ENCODE measurements at regions not wholly inside any gene's neighbourhood (a gene's known extent, or its start where the extent isn't known, plus 50 kb on each side); places are given as distances from the start of the nearest gene placed in this dataset.

GRCh38 chr3:181935915-181936314, 224.2 kb downstream of the SOX2 start:
- TF ChIP-seq, protein P1, sequence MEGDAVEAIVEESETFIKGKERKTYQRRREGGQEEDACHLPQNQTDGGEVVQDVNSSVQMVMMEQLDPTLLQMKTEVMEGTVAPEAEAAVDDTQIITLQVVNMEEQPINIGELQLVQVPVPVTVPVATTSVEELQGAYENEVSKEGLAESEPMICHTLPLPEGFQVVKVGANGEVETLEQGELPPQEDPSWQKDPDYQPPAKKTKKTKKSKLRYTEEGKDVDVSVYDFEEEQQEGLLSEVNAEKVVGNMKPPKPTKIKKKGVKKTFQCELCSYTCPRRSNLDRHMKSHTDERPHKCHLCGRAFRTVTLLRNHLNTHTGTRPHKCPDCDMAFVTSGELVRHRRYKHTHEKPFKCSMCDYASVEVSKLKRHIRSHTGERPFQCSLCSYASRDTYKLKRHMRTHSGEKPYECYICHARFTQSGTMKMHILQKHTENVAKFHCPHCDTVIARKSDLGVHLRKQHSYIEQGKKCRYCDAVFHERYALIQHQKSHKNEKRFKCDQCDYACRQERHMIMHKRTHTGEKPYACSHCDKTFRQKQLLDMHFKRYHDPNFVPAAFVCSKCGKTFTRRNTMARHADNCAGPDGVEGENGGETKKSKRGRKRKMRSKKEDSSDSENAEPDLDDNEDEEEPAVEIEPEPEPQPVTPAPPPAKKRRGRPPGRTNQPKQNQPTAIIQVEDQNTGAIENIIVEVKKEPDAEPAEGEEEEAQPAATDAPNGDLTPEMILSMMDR (IDR thresholded peaks at IDR 0.05) = no peak
- TF ChIP-seq POLR2AphosphoS5 (IDR thresholded peaks at IDR 0.05; ENCODE audit: low read depth, low read length) (no peak), SIN3A (IDR thresholded peaks at IDR 0.05; ENCODE audit: borderline replicate concordance, insufficient read depth, low read depth, low read length) (no peak), TCF7L2 (IDR thresholded peaks at IDR 0.05; ENCODE audit: low read depth, low read length) (no peak)
- TF ChIP-seq, protein P2, sequence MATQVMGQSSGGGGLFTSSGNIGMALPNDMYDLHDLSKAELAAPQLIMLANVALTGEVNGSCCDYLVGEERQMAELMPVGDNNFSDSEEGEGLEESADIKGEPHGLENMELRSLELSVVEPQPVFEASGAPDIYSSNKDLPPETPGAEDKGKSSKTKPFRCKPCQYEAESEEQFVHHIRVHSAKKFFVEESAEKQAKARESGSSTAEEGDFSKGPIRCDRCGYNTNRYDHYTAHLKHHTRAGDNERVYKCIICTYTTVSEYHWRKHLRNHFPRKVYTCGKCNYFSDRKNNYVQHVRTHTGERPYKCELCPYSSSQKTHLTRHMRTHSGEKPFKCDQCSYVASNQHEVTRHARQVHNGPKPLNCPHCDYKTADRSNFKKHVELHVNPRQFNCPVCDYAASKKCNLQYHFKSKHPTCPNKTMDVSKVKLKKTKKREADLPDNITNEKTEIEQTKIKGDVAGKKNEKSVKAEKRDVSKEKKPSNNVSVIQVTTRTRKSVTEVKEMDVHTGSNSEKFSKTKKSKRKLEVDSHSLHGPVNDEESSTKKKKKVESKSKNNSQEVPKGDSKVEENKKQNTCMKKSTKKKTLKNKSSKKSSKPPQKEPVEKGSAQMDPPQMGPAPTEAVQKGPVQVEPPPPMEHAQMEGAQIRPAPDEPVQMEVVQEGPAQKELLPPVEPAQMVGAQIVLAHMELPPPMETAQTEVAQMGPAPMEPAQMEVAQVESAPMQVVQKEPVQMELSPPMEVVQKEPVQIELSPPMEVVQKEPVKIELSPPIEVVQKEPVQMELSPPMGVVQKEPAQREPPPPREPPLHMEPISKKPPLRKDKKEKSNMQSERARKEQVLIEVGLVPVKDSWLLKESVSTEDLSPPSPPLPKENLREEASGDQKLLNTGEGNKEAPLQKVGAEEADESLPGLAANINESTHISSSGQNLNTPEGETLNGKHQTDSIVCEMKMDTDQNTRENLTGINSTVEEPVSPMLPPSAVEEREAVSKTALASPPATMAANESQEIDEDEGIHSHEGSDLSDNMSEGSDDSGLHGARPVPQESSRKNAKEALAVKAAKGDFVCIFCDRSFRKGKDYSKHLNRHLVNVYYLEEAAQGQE (IDR thresholded peaks at IDR 0.05; ENCODE audit: insufficient read depth in 1 of 2, low read depth in 2 of 2, low read length in 1 of 2) = no peak

Data from Panc1 (cell line).